ENCODE measurements at regions not wholly inside any gene's neighbourhood (a gene's known extent, or its start where the extent isn't known, plus 50 kb on each side); places are given as distances from the start of the nearest gene placed in this dataset.

- peaks cover 55% of the 10 kb centered on the region for H3K27me3 ChIP-seq (ENCODE audit: low read depth)
- no peak for DNase-seq
- no peaks in the 10 kb centered on the region for H3K4me1 ChIP-seq
- peaks cover 11% of the 10 kb centered on the region for H3K9me3 ChIP-seq (replicated peaks)
- TF ChIP-seq, protein P1, sequence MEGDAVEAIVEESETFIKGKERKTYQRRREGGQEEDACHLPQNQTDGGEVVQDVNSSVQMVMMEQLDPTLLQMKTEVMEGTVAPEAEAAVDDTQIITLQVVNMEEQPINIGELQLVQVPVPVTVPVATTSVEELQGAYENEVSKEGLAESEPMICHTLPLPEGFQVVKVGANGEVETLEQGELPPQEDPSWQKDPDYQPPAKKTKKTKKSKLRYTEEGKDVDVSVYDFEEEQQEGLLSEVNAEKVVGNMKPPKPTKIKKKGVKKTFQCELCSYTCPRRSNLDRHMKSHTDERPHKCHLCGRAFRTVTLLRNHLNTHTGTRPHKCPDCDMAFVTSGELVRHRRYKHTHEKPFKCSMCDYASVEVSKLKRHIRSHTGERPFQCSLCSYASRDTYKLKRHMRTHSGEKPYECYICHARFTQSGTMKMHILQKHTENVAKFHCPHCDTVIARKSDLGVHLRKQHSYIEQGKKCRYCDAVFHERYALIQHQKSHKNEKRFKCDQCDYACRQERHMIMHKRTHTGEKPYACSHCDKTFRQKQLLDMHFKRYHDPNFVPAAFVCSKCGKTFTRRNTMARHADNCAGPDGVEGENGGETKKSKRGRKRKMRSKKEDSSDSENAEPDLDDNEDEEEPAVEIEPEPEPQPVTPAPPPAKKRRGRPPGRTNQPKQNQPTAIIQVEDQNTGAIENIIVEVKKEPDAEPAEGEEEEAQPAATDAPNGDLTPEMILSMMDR (IDR thresholded peaks at IDR 0.05; ENCODE audit: borderline replicate concordance), result no peak
- intact Hi-C loops (cut with micrococcal nuclease), result no loop called here
- H3K27ac ChIP-seq (replicated peaks), result no peak overlapping the region
- no peak overlapping the region for H3K4me3 ChIP-seq
- H3K36me3 ChIP-seq, result no peaks in the 10 kb centered on the region
Observed at GRCh38 chr2:171608168-171608567, 79.1 kb upstream of the DYNC1I2 start.

DNA sequence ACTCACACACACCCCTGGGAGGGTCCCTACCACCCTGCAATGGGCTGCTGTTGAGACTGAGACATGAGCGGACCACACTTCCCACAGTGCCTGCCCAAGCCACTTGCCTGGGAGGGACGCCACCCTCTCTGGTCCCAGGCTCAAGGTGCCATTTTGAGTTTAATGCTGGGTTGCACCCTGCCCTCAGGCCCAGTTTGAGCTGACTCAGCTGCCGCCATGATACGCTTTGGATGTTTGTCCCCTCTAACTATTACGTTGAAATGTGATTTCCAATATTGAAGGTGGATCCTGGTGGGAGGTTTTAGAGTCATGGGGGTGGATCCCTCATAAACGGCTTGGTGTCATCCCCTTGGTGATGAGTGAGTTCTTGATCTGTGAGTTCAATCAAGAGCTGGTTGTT is 76.4 kb upstream of the DYNC1I2 start:
- intact Hi-C loops (cut with micrococcal nuclease), result no loop called here
- Histone ChIP-seq H3K27me3 (ENCODE audit: low read depth) (peaks cover 29% of the 10 kb centered on the region), H3K9me3 (replicated peaks) (peaks cover 11% of the 10 kb centered on the region), H3K36me3 (no peaks in the 10 kb centered on the region), H3K27ac (replicated peaks) (no peak overlapping the region), H3K4me3 (no peak overlapping the region), H3K4me1 (no peaks in the 10 kb centered on the region)
- TF ChIP-seq, protein P1 (IDR thresholded peaks at IDR 0.05; ENCODE audit: borderline replicate concordance), result no peak
- DNase-seq, result no peak

DNA sequence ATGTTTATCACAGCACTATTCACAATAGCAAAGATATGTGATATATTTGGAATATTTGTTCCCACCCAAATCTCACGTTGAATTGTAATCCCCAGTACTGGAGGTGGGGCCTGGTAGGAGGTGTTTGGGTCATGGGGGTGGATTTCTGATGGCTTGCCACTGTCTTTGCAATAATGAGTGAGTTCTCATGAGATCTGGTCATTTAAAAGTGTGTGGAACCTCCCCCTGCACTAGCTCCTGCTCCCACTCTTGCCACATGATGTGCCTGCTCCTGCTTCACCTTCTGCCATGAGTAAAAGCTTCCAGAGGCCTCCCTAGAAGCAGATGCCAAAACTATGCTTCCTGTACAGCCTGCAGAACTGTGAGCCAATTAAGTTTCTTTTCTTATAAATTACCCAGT is 72.2 kb upstream of the DYNC1I2 start:
- intact Hi-C loops (cut with micrococcal nuclease), result no loop called here
- TF ChIP-seq, protein P1 (IDR thresholded peaks at IDR 0.05; ENCODE audit: borderline replicate concordance), result no peak
- Histone ChIP-seq H3K9me3 (replicated peaks) (no peaks in the 10 kb centered on the region), H3K4me3 (no peak overlapping the region), H3K27me3 (ENCODE audit: low read depth) (peaks cover 14% of the 10 kb centered on the region), H3K27ac (replicated peaks) (no peak overlapping the region), H3K4me1 (no peaks in the 10 kb centered on the region), H3K36me3 (no peaks in the 10 kb centered on the region)
- DNase-seq, result no peak

- no peak for DNase-seq
- intact Hi-C loops (cut with micrococcal nuclease), result no loop called here
- Histone ChIP-seq H3K27ac (replicated peaks) (no peak overlapping the region), H3K36me3 (no peaks in the 10 kb centered on the region), H3K27me3 (ENCODE audit: low read depth) (no peaks in the 10 kb centered on the region), H3K9me3 (replicated peaks) (no peaks in the 10 kb centered on the region), H3K4me3 (no peak overlapping the region), H3K4me1 (no peaks in the 10 kb centered on the region)
- TF ChIP-seq, protein P1 (IDR thresholded peaks at IDR 0.05; ENCODE audit: borderline replicate concordance), result no peak
Observed at GRCh38 chr2:171617981-171618380, 69.3 kb upstream of the DYNC1I2 start.

GRCh38 chr2:171625006-171625405 is 62.3 kb upstream of the DYNC1I2 start:
- no peak for DNase-seq
- Histone ChIP-seq H3K4me3 (no peak overlapping the region), H3K27ac (replicated peaks) (no peak overlapping the region), H3K36me3 (no peaks in the 10 kb centered on the region), H3K4me1 (no peaks in the 10 kb centered on the region), H3K27me3 (ENCODE audit: low read depth) (peaks cover 13% of the 10 kb centered on the region), H3K9me3 (replicated peaks) (peaks cover 24% of the 10 kb centered on the region)
- TF ChIP-seq, protein P1 (IDR thresholded peaks at IDR 0.05; ENCODE audit: borderline replicate concordance), result no peak
- intact Hi-C loops (cut with micrococcal nuclease), result no loop called here

GRCh38 chr2:171626949-171627348 is 60.3 kb upstream of the DYNC1I2 start:
- Histone ChIP-seq H3K36me3 (no peaks in the 10 kb centered on the region), H3K27me3 (ENCODE audit: low read depth) (peaks cover 13% of the 10 kb centered on the region), H3K9me3 (replicated peaks) (peaks cover 43% of the 10 kb centered on the region), H3K27ac (replicated peaks) (no peak overlapping the region), H3K4me3 (no peak overlapping the region), H3K4me1 (no peaks in the 10 kb centered on the region)
- DNase-seq, result no peak
- intact Hi-C loops (cut with micrococcal nuclease), result no loop called here
- TF ChIP-seq, protein P1 (IDR thresholded peaks at IDR 0.05; ENCODE audit: borderline replicate concordance), result no peak
